ENCODE measurements at regions not wholly inside any gene's neighbourhood (a gene's known extent, or its start where the extent isn't known, plus 50 kb on each side); places are given as distances from the start of the nearest gene placed in this dataset.

DNA sequence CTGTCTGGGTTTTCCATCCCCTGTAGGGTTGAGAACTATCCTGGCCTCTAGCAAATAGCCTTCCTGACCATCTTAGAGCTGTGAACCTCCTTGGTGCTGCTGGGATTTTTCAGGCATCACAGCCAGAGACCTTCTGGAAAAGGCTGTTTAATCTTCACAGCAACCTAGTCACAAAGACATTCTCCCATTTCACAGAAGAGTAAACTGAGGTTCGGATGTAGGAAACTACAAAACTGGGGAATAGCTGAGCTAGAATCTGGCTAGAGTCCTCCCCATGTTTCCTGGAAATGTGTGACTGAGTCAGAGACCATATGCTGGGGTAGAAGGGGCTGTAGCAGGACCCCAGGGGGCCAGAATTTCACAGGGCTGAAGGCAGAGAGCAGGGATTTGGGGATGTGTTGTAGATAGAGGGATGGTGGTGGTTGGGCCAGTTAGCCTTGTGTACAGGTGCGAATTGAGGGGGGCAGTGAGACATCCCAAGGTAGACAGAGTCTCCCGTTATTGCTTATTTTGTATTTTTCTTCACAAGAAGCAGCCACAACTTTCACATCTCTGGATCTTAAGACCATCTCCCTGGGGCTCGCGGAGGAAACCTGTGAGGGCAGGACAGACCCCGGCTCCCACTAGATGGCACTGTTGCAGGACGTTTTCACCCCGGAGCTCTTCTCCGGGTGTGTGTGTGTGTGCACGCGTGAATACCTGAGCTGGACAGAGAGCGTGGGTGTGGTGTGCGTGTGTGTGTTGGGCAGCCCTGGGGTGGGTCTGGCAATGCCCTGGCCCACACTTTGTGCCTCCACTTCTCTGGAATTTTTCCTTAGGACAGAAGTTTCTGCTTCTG is 66.9 kb upstream of the PRR23C start:
- TF ChIP-seq, protein P1, sequence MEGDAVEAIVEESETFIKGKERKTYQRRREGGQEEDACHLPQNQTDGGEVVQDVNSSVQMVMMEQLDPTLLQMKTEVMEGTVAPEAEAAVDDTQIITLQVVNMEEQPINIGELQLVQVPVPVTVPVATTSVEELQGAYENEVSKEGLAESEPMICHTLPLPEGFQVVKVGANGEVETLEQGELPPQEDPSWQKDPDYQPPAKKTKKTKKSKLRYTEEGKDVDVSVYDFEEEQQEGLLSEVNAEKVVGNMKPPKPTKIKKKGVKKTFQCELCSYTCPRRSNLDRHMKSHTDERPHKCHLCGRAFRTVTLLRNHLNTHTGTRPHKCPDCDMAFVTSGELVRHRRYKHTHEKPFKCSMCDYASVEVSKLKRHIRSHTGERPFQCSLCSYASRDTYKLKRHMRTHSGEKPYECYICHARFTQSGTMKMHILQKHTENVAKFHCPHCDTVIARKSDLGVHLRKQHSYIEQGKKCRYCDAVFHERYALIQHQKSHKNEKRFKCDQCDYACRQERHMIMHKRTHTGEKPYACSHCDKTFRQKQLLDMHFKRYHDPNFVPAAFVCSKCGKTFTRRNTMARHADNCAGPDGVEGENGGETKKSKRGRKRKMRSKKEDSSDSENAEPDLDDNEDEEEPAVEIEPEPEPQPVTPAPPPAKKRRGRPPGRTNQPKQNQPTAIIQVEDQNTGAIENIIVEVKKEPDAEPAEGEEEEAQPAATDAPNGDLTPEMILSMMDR (tag by site-specific recombination; IDR thresholded peaks at IDR 0.05), result peak; percentile 54
- TF ChIP-seq ZSCAN30 (tag by site-specific recombination; IDR thresholded peaks at IDR 0.05) (no peak), ZNF664 (tag by site-specific recombination; IDR thresholded peaks at IDR 0.05) (no peak), ZNF114 (tag by site-specific recombination; IDR thresholded peaks at IDR 0.05) (no peak), ZNF184 (tag by site-specific recombination; IDR thresholded peaks at IDR 0.05) (no peak), ZNF174 (tag by site-specific recombination; IDR thresholded peaks at IDR 0.05) (no peak), ZNF830 (tag by site-specific recombination; IDR thresholded peaks at IDR 0.05; ENCODE audit: low read depth) (no peak), BCL11B (tag by site-specific recombination; IDR thresholded peaks at IDR 0.05; ENCODE audit: low read depth) (no peak)
- TF ChIP-seq, protein P2, sequence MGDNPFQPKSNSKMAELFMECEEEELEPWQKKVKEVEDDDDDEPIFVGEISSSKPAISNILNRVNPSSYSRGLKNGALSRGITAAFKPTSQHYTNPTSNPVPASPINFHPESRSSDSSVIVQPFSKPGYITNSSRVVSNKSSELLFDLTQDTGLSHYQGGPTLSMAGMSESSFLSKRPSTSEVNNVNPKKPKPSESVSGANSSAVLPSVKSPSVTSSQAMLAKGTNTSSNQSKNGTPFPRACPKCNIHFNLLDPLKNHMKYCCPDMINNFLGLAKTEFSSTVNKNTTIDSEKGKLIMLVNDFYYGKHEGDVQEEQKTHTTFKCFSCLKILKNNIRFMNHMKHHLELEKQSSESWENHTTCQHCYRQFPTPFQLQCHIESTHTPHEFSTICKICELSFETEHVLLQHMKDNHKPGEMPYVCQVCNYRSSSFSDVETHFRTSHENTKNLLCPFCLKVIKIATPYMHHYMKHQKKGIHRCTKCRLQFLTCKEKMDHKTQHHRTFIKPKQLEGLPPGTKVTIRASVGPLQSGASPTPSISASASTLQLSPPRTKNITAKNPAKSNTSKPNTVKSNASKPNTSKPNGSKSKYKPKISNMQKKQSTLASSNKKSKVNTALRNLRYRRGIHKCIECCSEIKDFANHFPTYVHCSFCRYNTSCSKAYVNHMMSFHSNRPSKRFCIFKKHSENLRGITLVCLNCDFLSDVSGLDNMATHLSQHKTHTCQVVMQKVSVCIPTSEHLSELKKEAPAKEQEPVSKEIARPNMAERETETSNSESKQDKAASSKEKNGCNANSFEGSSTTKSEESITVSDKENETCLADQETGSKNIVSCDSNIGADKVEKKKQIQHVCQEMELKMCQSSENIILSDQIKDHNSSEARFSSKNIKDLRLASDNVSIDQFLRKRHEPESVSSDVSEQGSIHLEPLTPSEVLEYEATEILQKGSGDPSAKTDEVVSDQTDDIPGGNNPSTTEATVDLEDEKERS (tag by site-specific recombination; IDR thresholded peaks at IDR 0.05), result no peak
- TF ChIP-seq, protein P3, sequence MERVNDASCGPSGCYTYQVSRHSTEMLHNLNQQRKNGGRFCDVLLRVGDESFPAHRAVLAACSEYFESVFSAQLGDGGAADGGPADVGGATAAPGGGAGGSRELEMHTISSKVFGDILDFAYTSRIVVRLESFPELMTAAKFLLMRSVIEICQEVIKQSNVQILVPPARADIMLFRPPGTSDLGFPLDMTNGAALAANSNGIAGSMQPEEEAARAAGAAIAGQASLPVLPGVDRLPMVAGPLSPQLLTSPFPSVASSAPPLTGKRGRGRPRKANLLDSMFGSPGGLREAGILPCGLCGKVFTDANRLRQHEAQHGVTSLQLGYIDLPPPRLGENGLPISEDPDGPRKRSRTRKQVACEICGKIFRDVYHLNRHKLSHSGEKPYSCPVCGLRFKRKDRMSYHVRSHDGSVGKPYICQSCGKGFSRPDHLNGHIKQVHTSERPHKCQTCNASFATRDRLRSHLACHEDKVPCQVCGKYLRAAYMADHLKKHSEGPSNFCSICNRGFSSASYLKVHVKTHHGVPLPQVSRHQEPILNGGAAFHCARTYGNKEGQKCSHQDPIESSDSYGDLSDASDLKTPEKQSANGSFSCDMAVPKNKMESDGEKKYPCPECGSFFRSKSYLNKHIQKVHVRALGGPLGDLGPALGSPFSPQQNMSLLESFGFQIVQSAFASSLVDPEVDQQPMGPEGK (tag by site-specific recombination; IDR thresholded peaks at IDR 0.05), result no peak
- TF ChIP-seq, protein P4, sequence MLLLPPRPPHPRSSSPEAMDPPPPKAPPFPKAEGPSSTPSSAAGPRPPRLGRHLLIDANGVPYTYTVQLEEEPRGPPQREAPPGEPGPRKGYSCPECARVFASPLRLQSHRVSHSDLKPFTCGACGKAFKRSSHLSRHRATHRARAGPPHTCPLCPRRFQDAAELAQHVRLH (tag by site-specific recombination; IDR thresholded peaks at IDR 0.05), result no peak
- TF ChIP-seq, protein P5, sequence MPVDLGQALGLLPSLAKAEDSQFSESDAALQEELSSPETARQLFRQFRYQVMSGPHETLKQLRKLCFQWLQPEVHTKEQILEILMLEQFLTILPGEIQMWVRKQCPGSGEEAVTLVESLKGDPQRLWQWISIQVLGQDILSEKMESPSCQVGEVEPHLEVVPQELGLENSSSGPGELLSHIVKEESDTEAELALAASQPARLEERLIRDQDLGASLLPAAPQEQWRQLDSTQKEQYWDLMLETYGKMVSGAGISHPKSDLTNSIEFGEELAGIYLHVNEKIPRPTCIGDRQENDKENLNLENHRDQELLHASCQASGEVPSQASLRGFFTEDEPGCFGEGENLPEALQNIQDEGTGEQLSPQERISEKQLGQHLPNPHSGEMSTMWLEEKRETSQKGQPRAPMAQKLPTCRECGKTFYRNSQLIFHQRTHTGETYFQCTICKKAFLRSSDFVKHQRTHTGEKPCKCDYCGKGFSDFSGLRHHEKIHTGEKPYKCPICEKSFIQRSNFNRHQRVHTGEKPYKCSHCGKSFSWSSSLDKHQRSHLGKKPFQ (tag by site-specific recombination; IDR thresholded peaks at IDR 0.05), result no peak
- TF ChIP-seq, protein P6, sequence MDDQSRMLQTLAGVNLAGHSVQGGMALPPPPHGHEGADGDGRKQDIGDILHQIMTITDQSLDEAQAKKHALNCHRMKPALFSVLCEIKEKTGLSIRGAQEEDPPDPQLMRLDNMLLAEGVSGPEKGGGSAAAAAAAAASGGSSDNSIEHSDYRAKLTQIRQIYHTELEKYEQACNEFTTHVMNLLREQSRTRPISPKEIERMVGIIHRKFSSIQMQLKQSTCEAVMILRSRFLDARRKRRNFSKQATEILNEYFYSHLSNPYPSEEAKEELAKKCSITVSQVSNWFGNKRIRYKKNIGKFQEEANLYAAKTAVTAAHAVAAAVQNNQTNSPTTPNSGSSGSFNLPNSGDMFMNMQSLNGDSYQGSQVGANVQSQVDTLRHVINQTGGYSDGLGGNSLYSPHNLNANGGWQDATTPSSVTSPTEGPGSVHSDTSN (CRISPR knock-in tag; IDR thresholded peaks at IDR 0.05), result no peak
